ENCODE measurements at regions not wholly inside any gene's neighbourhood (a gene's known extent, or its start where the extent isn't known, plus 50 kb on each side); places are given as distances from the start of the nearest gene placed in this dataset.

DNA sequence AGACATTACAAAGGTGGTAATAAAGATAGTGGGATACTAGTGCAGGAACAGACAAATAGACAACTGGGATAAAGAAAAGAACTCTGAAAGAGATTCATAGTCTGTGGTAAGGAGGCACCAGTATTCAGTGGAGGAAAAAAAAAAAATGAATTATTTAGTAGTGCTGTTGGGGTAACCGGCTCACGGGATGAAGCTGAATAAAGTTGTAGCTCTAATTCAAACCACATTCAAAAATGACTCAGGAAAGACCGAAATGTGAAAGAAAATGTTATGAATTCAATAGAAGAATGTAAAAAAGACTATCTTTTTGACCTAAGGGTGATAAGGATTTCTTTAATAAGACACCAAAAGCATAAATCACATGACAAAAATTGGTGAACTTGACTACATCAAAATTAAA is 83.1 kb upstream of the HABP2 start:
- FAIRE-seq, result no peak
- TF ChIP-seq POLR2AphosphoS5 (IDR thresholded peaks at IDR 0.05; ENCODE audit: low read depth, low read length) (no peak), TAF1 (IDR thresholded peaks at IDR 0.05; ENCODE audit: low read depth, low read length) (no peak)
- DNase-seq (ENCODE audit: insufficient read length, low spot score), result no peak

DNA sequence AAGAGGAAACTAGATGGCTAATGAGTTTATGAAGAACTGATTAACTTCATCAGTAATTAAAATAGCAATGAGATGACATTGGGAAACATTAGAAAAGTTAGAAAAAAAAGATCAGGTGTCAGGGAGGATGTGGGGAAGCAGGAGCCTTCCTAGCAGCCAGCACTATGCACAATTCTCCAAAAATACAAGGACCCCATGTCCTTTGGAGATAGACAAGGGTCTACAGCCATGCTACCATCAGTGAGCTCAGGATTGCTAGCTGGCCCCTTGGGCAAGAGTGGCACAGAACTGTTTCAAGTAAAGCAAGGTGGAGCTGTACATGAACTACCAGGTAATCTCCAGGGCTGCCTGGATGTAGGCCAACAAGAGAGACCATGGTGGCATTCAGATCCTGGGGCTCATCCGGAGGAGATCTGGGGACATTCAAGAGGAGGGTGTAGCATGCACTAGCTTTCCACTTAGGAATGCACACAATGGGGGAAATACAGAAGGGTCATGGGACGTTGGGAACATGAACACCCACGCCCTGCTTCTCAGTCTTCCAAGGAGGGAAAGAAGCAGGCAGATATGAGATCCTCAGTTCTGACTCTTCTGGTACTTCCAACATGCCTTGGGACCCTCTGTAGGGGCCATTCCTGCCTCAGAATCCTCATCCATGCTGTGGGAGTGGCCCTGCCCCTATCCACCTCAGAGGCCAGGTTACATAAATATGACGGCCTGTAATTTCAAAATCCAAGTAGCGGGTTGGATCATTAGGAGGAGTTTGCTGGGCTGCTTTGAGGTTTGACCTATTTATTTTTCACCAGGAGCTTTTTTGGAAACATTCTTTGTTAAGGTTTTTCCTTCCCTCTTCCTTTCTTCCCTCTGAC is 82.2 kb upstream of the HABP2 start:
- no peak for TF ChIP-seq TAF1 (IDR thresholded peaks at IDR 0.05; ENCODE audit: low read depth, low read length)
- no peak for TF ChIP-seq POLR2AphosphoS5 (IDR thresholded peaks at IDR 0.05; ENCODE audit: low read depth, low read length)
- TF ChIP-seq POLR2A (IDR thresholded peaks at IDR 0.05; ENCODE audit: low read depth, low read length), result no peak
- DNase-seq (ENCODE audit: insufficient read length, low spot score) (no peak), FAIRE-seq (no peak)

- FAIRE-seq (no peak), DNase-seq (ENCODE audit: insufficient read length, low spot score) (no peak)
- TF ChIP-seq POLR2A (IDR thresholded peaks at IDR 0.05; ENCODE audit: low read depth, low read length) (no peak), PAX5 (IDR thresholded peaks at IDR 0.05; ENCODE audit: insufficient read depth, low read length, severe bottlenecking) (no peak), SPI1 (IDR thresholded peaks at IDR 0.05; ENCODE audit: low read depth, low read length) (no peak), TAF1 (IDR thresholded peaks at IDR 0.05; ENCODE audit: low read depth, low read length) (no peak), POU2F2 (IDR thresholded peaks at IDR 0.05; ENCODE audit: low read depth, low read length) (no peak), POLR2AphosphoS5 (IDR thresholded peaks at IDR 0.05; ENCODE audit: low read depth, low read length) (no peak)
Observed at GRCh38 chr10:113471241-113471996, 81.4 kb upstream of the HABP2 start.

DNA sequence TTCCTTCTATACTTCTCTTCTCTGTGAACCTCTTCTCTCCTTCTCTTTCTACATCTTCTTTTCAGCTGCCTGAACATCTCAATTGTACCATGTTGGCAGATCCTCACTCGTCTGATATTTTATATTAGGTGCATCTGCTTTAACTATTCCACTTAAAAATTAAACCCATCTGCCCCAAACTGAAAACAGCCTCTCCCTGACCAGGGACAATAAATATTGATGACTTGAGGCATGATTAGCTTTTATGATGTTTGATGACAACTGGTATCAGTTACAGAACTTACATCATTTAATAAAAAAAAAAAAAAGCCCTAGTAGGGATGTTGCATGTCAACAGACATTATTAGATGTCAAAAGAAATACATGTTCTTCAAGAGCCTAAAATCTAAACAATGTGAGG is 79.8 kb upstream of the HABP2 start:
- TF ChIP-seq POLR2AphosphoS5 (IDR thresholded peaks at IDR 0.05; ENCODE audit: low read depth, low read length) (no peak), SPI1 (IDR thresholded peaks at IDR 0.05; ENCODE audit: low read depth, low read length) (no peak), POU2F2 (IDR thresholded peaks at IDR 0.05; ENCODE audit: low read depth, low read length) (no peak), TAF1 (IDR thresholded peaks at IDR 0.05; ENCODE audit: low read depth, low read length) (no peak), POLR2A (IDR thresholded peaks at IDR 0.05; ENCODE audit: low read depth, low read length) (no peak), PAX5 (IDR thresholded peaks at IDR 0.05; ENCODE audit: insufficient read depth, low read length, severe bottlenecking) (no peak)
- FAIRE-seq (no peak), DNase-seq (ENCODE audit: insufficient read length, low spot score) (no peak)

DNA sequence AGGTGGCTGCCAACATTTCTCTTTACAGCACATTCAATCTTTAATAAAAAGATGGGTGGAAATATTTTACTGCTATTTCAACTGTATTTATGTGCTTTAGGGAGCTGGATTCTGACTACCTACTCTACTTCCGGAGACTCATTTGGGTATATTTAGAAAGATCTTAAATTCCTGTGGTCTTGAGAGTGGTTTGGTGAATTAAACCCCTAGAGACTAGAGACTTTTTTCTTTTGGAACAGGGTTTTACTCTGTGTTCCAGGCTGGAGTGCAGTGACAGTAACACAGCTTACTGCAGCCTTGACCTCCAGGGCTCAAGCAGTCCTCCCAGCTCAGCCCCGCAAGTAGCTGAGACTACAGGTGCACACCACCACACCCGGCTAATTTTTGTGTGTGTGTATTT is 79.0 kb upstream of the HABP2 start:
- TF ChIP-seq POLR2AphosphoS5 (IDR thresholded peaks at IDR 0.05; ENCODE audit: low read depth, low read length), result no peak
- TF ChIP-seq PAX5 (IDR thresholded peaks at IDR 0.05; ENCODE audit: insufficient read depth, low read length, severe bottlenecking), result no peak
- TF ChIP-seq POLR2A (IDR thresholded peaks at IDR 0.05; ENCODE audit: low read depth, low read length), result no peak
- no peak for TF ChIP-seq TAF1 (IDR thresholded peaks at IDR 0.05; ENCODE audit: low read depth, low read length)
- TF ChIP-seq POU2F2 (IDR thresholded peaks at IDR 0.05; ENCODE audit: low read depth, low read length), result no peak
- no peak for TF ChIP-seq SPI1 (IDR thresholded peaks at IDR 0.05; ENCODE audit: low read depth, low read length)
- no peak for DNase-seq (ENCODE audit: insufficient read length, low spot score)
- no peak for FAIRE-seq

DNA sequence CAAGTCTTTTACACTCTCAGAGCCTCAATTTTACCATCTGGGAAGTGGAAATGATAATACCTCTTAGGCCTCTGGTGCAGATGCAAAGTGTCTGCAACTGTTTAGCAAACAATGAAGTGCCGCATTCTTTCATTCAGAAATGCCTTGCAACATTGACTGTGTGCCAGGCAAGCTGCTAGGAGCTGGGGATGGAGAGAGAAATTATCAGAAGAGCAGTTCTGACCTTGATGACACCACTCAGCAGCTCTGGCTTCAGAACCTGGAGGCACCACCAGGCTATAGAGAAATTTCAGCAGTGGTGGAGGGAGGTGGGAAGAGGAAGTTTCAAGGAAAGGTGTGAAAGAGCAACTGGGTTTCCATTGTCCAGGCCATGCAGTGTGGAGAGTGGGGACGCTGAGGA is 78.1 kb upstream of the HABP2 start:
- TF ChIP-seq POU2F2 (IDR thresholded peaks at IDR 0.05; ENCODE audit: low read depth, low read length), result no peak
- no peak for TF ChIP-seq POLR2A (IDR thresholded peaks at IDR 0.05; ENCODE audit: low read depth, low read length)
- TF ChIP-seq TAF1 (IDR thresholded peaks at IDR 0.05; ENCODE audit: low read depth, low read length), result no peak
- TF ChIP-seq POLR2AphosphoS5 (IDR thresholded peaks at IDR 0.05; ENCODE audit: low read depth, low read length), result no peak
- no peak for TF ChIP-seq SPI1 (IDR thresholded peaks at IDR 0.05; ENCODE audit: low read depth, low read length)
- TF ChIP-seq PAX5 (IDR thresholded peaks at IDR 0.05; ENCODE audit: insufficient read depth, low read length, severe bottlenecking), result no peak
- FAIRE-seq, result no peak
- no peak for DNase-seq (ENCODE audit: insufficient read length, low spot score)

- DNase-seq (ENCODE audit: insufficient read length, low spot score) (no peak), FAIRE-seq (no peak)
- TF ChIP-seq POU2F2 (IDR thresholded peaks at IDR 0.05; ENCODE audit: low read depth, low read length), result no peak
- no peak for TF ChIP-seq SPI1 (IDR thresholded peaks at IDR 0.05; ENCODE audit: low read depth, low read length)
- no peak for TF ChIP-seq POLR2AphosphoS5 (IDR thresholded peaks at IDR 0.05; ENCODE audit: low read depth, low read length)
- no peak for TF ChIP-seq TAF1 (IDR thresholded peaks at IDR 0.05; ENCODE audit: low read depth, low read length)
- TF ChIP-seq POLR2A (IDR thresholded peaks at IDR 0.05; ENCODE audit: low read depth, low read length), result no peak
- TF ChIP-seq PAX5 (IDR thresholded peaks at IDR 0.05; ENCODE audit: insufficient read depth, low read length, severe bottlenecking), result no peak
Observed at GRCh38 chr10:113475381-113475807, 77.5 kb upstream of the HABP2 start.

GRCh38 chr10:113476191-113476590 is 76.7 kb upstream of the HABP2 start:
- no peak for FAIRE-seq
- no peak for TF ChIP-seq POLR2A (IDR thresholded peaks at IDR 0.05; ENCODE audit: low read depth, low read length)
- no peak for TF ChIP-seq SPI1 (IDR thresholded peaks at IDR 0.05; ENCODE audit: low read depth, low read length)
- no peak for TF ChIP-seq POU2F2 (IDR thresholded peaks at IDR 0.05; ENCODE audit: low read depth, low read length)
- TF ChIP-seq PAX5 (IDR thresholded peaks at IDR 0.05; ENCODE audit: insufficient read depth, low read length, severe bottlenecking), result no peak
- DNase-seq (ENCODE audit: insufficient read length, low spot score), result no peak

GRCh38 chr10:113476673-113477072 is 76.2 kb upstream of the HABP2 start:
- FAIRE-seq (no peak), DNase-seq (ENCODE audit: insufficient read length, low spot score) (no peak)
- no peak for TF ChIP-seq POU2F2 (IDR thresholded peaks at IDR 0.05; ENCODE audit: low read depth, low read length)
- TF ChIP-seq POLR2AphosphoS5 (IDR thresholded peaks at IDR 0.05; ENCODE audit: low read depth, low read length), result no peak
- no peak for TF ChIP-seq SPI1 (IDR thresholded peaks at IDR 0.05; ENCODE audit: low read depth, low read length)
- TF ChIP-seq PAX5 (IDR thresholded peaks at IDR 0.05; ENCODE audit: insufficient read depth, low read length, severe bottlenecking), result no peak
- TF ChIP-seq POLR2A (IDR thresholded peaks at IDR 0.05; ENCODE audit: low read depth, low read length), result no peak
- no peak for TF ChIP-seq TAF1 (IDR thresholded peaks at IDR 0.05; ENCODE audit: low read depth, low read length)

Measured in GM12891 (cell line).